DND-41 (cell line): ENCODE measurements at regions not wholly inside any gene's neighbourhood (a gene's known extent, or its start where the extent isn't known, plus 50 kb on each side); places are given as distances from the start of the nearest gene placed in this dataset.

Experiments
- ATAC-seq: fragments of 200-7000 bp; cut with Tn5 transposase; 3 replicates; pipeline ENCODE4 v1.9.1; 2021; ENCODE audit warnings: low read depth; ENCODE audit not compliant: insufficient read depth
- DNase-seq: peaks from one replicate; pipeline ENCODE4 v3.0.0-alpha.2; 2020
- H2AFZ ChIP-seq: 2 replicates; pipeline ENCODE4 v1.6.0; 2012; ENCODE audit warnings: low read depth, low read length
- H3K27ac ChIP-seq: 2 replicates; pipeline ENCODE4 v1.5.1; 2012; ENCODE audit warnings: low read length, inconsistent platforms
- H3K27me3 ChIP-seq: fragments of 200-600 bp; sonication (generic); 2 replicates; pipeline ENCODE4 v1.6.0; 2012; ENCODE audit warnings: low read length, mild to moderate bottlenecking, inconsistent platforms; ENCODE audit not compliant: insufficient read depth, poor library complexity
- H3K36me3 ChIP-seq: 2 replicates; pipeline ENCODE4 v1.5.1; 2012; ENCODE audit warnings: low read length, inconsistent platforms; ENCODE audit not compliant: insufficient read depth
- H3K4me1 ChIP-seq: 2 replicates; pipeline ENCODE4 v1.5.1; 2012; ENCODE audit warnings: mild to moderate bottlenecking, low read length; ENCODE audit not compliant: insufficient read depth
- H3K4me2 ChIP-seq: 2 replicates; pipeline ENCODE4 v1.6.0; 2012; ENCODE audit warnings: mild to moderate bottlenecking, moderate library complexity, low read length, inconsistent platforms; ENCODE audit not compliant: insufficient read depth
- H3K4me3 ChIP-seq, 2 experiments: fragments of 200-600 bp in 1 of 2; shearing (Covaris generic) in 1 of 2; 2 replicates each; pipeline ENCODE4 v1.5.1; 2012 to 2016; ENCODE audit warnings: inconsistent platforms in 2 of 2, low read length in 2 of 2, mild to moderate bottlenecking in 2 of 2, low read depth in 1 of 2, moderate library complexity in 1 of 2
- H3K79me2 ChIP-seq: 2 replicates; pipeline ENCODE4 v1.6.0; 2012; ENCODE audit warnings: low read length, inconsistent platforms; ENCODE audit not compliant: insufficient read depth
- H3K9ac ChIP-seq: 2 replicates; pipeline ENCODE4 v1.6.0; 2012; ENCODE audit warnings: low read depth, mild to moderate bottlenecking, inconsistent platforms, low read length, moderate library complexity
- H3K9me3 ChIP-seq: 2 replicates; pipeline ENCODE4 v1.5.1; 2012; ENCODE audit warnings: low read length, moderate library complexity, mild to moderate bottlenecking, inconsistent platforms; ENCODE audit not compliant: insufficient read depth, severe bottlenecking
- H4K20me1 ChIP-seq: 2 replicates; pipeline ENCODE4 v1.6.0; 2012; ENCODE audit warnings: low read length; ENCODE audit not compliant: insufficient read depth
- EZH2 ChIP-seq: IDR thresholded peaks from 3 replicates; pipeline ENCODE4 v1.6.1; 2012; ENCODE audit warnings: borderline replicate concordance, low read depth, mild to moderate bottlenecking, moderate library complexity, low read length, inconsistent platforms; ENCODE audit not compliant: severe bottlenecking
- TF ChIP-seq, protein P1 (sequence below): IDR thresholded peaks from 2 replicates; pipeline ENCODE4 v1.5.1; 2012; ENCODE audit warnings: borderline replicate concordance, low read length, moderate library complexity, mild to moderate bottlenecking; ENCODE audit not compliant: poor library complexity, severe bottlenecking; ENCODE audit errors: extremely low read depth

DNA sequence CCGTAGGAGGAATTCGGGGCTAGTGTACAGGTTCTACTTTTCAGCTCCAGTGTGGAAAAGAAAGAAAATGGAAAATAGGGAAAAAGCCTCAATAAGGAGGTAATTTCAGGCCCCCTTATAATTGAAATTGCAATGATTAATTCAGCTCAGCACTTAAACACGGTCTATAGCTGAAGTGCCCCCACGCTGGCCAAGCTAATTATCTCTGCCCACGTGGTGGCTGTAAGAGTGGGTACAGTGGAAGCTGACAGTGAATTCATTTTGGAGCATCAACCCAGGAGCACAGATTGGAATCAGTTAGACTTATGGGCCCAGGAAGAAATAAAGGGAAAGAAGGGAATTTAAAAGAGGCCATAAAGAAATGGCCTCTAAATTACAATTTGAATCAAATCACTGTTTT, 631.1 kb upstream of the CPEB2 start:
- Histone ChIP-seq H3K4me2 (no peak overlapping the region), H3K36me3 (no peaks in the 10 kb centered on the region), H3K27me3 (no peaks in the 10 kb centered on the region), H2AFZ (no peak overlapping the region), H3K27ac (no peak overlapping the region), H4K20me1 (no peaks in the 10 kb centered on the region), H3K79me2 (no peaks in the 10 kb centered on the region), H3K9ac (no peak overlapping the region), H3K4me3 (no peak overlapping the region), H3K4me1 (no peaks in the 10 kb centered on the region), H3K9me3 (no peaks in the 10 kb centered on the region)
- ATAC-seq (no peak), DNase-seq (no peak)
- TF ChIP-seq, protein P1, sequence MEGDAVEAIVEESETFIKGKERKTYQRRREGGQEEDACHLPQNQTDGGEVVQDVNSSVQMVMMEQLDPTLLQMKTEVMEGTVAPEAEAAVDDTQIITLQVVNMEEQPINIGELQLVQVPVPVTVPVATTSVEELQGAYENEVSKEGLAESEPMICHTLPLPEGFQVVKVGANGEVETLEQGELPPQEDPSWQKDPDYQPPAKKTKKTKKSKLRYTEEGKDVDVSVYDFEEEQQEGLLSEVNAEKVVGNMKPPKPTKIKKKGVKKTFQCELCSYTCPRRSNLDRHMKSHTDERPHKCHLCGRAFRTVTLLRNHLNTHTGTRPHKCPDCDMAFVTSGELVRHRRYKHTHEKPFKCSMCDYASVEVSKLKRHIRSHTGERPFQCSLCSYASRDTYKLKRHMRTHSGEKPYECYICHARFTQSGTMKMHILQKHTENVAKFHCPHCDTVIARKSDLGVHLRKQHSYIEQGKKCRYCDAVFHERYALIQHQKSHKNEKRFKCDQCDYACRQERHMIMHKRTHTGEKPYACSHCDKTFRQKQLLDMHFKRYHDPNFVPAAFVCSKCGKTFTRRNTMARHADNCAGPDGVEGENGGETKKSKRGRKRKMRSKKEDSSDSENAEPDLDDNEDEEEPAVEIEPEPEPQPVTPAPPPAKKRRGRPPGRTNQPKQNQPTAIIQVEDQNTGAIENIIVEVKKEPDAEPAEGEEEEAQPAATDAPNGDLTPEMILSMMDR = no peak
- TF ChIP-seq EZH2 = no peak

DNA sequence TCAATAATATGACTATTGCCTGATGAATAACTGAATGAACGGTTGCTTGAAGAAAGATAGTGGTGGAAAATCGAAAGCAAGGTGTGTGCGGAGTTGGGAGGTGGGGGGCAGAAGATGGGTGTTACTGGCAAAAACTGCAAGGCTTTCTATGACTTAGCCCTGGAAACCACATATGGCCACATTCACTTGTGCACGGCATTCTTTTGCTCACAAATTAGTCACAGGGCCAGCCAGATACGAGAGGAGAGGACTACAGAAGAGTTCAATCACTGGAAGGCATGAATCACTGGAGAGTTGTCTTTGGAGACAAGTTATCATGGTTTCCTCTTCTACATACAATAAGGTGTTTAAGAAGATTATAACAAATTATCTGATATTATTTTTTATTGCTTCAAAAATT, 626.5 kb upstream of the CPEB2 start:
- no peak overlapping the region for H3K27ac ChIP-seq
- no peaks in the 10 kb centered on the region for H3K79me2 ChIP-seq
- no peak for DNase-seq
- no peak overlapping the region for H3K9ac ChIP-seq
- H3K4me1 ChIP-seq = no peaks in the 10 kb centered on the region
- no peaks in the 10 kb centered on the region for H4K20me1 ChIP-seq
- no peak overlapping the region for H2AFZ ChIP-seq
- TF ChIP-seq EZH2 = no peak
- TF ChIP-seq, protein P1 = no peak
- H3K36me3 ChIP-seq = no peaks in the 10 kb centered on the region
- H3K4me2 ChIP-seq = no peak overlapping the region
- H3K9me3 ChIP-seq = no peaks in the 10 kb centered on the region
- H3K27me3 ChIP-seq = no peaks in the 10 kb centered on the region
- no peak for ATAC-seq
- H3K4me3 ChIP-seq = no peak overlapping the region

DNA sequence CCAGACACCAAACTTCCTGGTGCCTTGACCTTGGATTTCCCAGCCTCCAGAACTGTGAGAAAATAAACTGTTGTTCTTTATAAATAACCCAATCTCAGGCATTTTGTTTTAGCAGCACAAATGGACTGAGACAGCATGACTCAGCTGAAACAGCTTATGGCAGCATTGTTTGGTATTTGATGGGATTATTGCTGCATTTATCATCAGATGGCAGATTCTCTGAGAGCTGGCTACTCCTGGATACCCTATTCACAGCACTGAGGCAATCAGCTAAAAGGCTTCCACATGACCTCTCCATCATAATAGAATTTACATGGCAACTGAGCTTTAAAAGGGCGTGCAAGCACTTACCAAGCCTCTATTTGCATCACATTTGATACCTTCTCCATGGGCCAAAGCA, 623.1 kb upstream of the CPEB2 start:
- DNase-seq = no peak
- H3K9ac ChIP-seq = no peak overlapping the region
- H3K27ac ChIP-seq = no peak overlapping the region
- no peak for TF ChIP-seq EZH2
- TF ChIP-seq, protein P1 = no peak
- no peak overlapping the region for H2AFZ ChIP-seq
- no peaks in the 10 kb centered on the region for H3K36me3 ChIP-seq
- H3K4me3 ChIP-seq = no peak overlapping the region
- H3K9me3 ChIP-seq = no peaks in the 10 kb centered on the region
- H4K20me1 ChIP-seq = no peaks in the 10 kb centered on the region
- H3K4me1 ChIP-seq = no peaks in the 10 kb centered on the region
- no peak for ATAC-seq
- H3K79me2 ChIP-seq = no peaks in the 10 kb centered on the region
- no peak overlapping the region for H3K4me2 ChIP-seq
- H3K27me3 ChIP-seq = no peaks in the 10 kb centered on the region

DNA sequence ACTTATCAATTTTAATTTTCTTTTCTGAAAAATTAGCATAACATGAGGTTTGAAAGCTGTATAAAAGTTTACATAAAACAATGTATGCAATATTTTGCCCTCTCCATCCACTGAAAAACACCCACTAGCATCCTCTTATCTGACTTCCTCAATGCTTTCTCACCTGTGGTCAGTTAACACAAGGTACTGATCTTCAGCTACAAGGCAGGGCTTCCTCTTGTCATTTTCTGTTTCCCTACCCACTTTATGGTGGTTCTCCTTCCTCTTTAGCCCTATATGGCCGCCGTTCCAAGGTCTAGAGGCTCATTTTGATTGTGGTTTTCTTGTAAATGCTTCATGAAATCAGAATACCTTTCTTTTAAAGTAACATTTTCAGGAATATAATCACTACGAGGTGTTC, 618.6 kb upstream of the CPEB2 start:
- Histone ChIP-seq H3K36me3 (no peaks in the 10 kb centered on the region), H3K4me1 (no peaks in the 10 kb centered on the region), H2AFZ (no peak overlapping the region), H3K79me2 (no peaks in the 10 kb centered on the region), H4K20me1 (no peaks in the 10 kb centered on the region), H3K27ac (no peak overlapping the region), H3K9ac (no peak overlapping the region), H3K9me3 (no peaks in the 10 kb centered on the region), H3K4me2 (no peak overlapping the region), H3K4me3 (no peak overlapping the region), H3K27me3 (no peaks in the 10 kb centered on the region)
- TF ChIP-seq EZH2 = no peak
- TF ChIP-seq, protein P1 = no peak
- DNase-seq (no peak), ATAC-seq (no peak)
